ENCODE measurements at regions not wholly inside any gene's neighbourhood (a gene's known extent, or its start where the extent isn't known, plus 50 kb on each side); places are given as distances from the start of the nearest gene placed in this dataset.

DNA sequence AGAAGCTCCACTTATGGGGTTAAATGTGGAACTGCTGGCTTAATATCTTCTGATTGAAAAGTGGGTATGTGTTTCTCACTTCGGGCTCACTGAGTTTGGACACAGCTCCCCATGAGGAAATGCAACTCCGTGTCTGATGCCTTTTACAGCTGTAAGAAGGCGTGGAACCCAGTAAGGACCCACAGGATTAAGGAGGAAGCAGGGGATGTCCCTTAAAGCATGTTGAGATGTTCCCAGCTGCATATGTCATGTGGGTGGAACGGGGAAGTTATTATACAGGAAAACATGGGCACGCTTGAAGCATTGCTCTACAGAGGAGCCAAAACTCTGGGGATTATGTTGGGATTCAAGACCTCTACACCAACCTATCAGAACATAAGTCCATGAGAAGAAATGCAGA is 224.4 kb downstream of the NEBL start:
- TF ChIP-seq POLR2A (IDR thresholded peaks at IDR 0.05; ENCODE audit: low read length) (no peak), GATA1 (IDR thresholded peaks at IDR 0.05; ENCODE audit: low read depth, low read length) (no peak)
